Trophoblast cell (in vitro differentiated cells and primary cell): ENCODE measurements at regions not wholly inside any gene's neighbourhood (a gene's known extent, or its start where the extent isn't known, plus 50 kb on each side); places are given as distances from the start of the nearest gene placed in this dataset.
A peak's percentile ranks its signal among the peaks of the same experiment; 100 is the strongest.
"Not testable (repeated sequence)": the region's sequence is repeated elsewhere in the genome, so short reads cannot be mapped to it uniquely, and the experiment has no call there.

Experiments
- DNase-seq, 2 donors: peaks; one replicate each; pipeline ENCODE4 v3.0.0-alpha.2; 2016
- H2AFZ ChIP-seq: 2 replicates; pipeline ENCODE4 v1.6.1; 2013; ENCODE audit warnings: low read length, moderate library complexity, mild to moderate bottlenecking; ENCODE audit not compliant: insufficient read depth, poor library complexity
- H2AK5ac ChIP-seq: 2 replicates; pipeline ENCODE4 v1.6.1; 2013; ENCODE audit warnings: mild to moderate bottlenecking, low read length
- H2BK120ac ChIP-seq: 2 replicates; pipeline ENCODE4 v1.6.1; 2013; ENCODE audit warnings: low read length, mild to moderate bottlenecking, moderate library complexity; ENCODE audit not compliant: insufficient read depth, poor library complexity
- H2BK12ac ChIP-seq: 2 replicates; pipeline ENCODE4 v1.6.1; 2013; ENCODE audit warnings: mild to moderate bottlenecking, low read length, moderate library complexity
- H2BK5ac ChIP-seq: 2 replicates; pipeline ENCODE4 v1.6.1; 2013; ENCODE audit warnings: low read length, low read depth, moderate library complexity, mild to moderate bottlenecking; ENCODE audit not compliant: poor library complexity
- H3K14ac ChIP-seq: 2 replicates; pipeline ENCODE4 v1.6.1; 2013; ENCODE audit warnings: mild to moderate bottlenecking, low read length
- H3K18ac ChIP-seq: 2 replicates; pipeline ENCODE4 v1.6.1; 2013; ENCODE audit warnings: mild to moderate bottlenecking, low read length
- H3K23ac ChIP-seq: 2 replicates; pipeline ENCODE4 v1.6.1; 2013; ENCODE audit warnings: low read length
- H3K27ac ChIP-seq: 2 replicates; pipeline ENCODE4 v1.5.1; 2013; ENCODE audit warnings: low read depth, mild to moderate bottlenecking, inconsistent platforms, low read length, moderate library complexity
- H3K27me3 ChIP-seq: 2 replicates; pipeline ENCODE4 v1.6.1; 2013; ENCODE audit warnings: inconsistent platforms, mild to moderate bottlenecking, low read length, moderate library complexity; ENCODE audit not compliant: insufficient read depth
- H3K36me3 ChIP-seq, 2 experiments: 1 replicate in 1 of 2; 2 replicates in 1 of 2; pipeline ENCODE4 v1.6.1; 2013; ENCODE audit warnings: low read length in 2 of 2, mild to moderate bottlenecking in 2 of 2, moderate library complexity in 1 of 2; ENCODE audit not compliant: insufficient read depth in 2 of 2, control insufficient read depth in 1 of 2
- H3K4ac ChIP-seq: 2 replicates; pipeline ENCODE4 v1.6.1; 2013; ENCODE audit warnings: low read depth, mild to moderate bottlenecking, low read length, moderate library complexity
- H3K4me1 ChIP-seq, 2 experiments: 1 replicate in 1 of 2; 2 replicates in 1 of 2; pipeline ENCODE4 v1.6.1; 2013; ENCODE audit warnings: low read length in 2 of 2, mild to moderate bottlenecking in 2 of 2, moderate library complexity in 1 of 2; ENCODE audit not compliant: insufficient read depth in 2 of 2, control insufficient read depth in 1 of 2
- H3K4me2 ChIP-seq: 2 replicates; pipeline ENCODE4 v1.6.1; 2013; ENCODE audit warnings: inconsistent platforms, mild to moderate bottlenecking, low read length, moderate library complexity
- H3K4me3 ChIP-seq: 2 replicates; pipeline ENCODE4 v1.5.1; 2013; ENCODE audit warnings: mild to moderate bottlenecking, low read depth, low read length, inconsistent platforms
- H3K79me1 ChIP-seq: one replicate; pipeline ENCODE4 v1.6.1; 2013; ENCODE audit warnings: low read length
- H3K79me2 ChIP-seq: 2 replicates; pipeline ENCODE4 v1.6.1; 2013; ENCODE audit warnings: low read length, mild to moderate bottlenecking; ENCODE audit not compliant: control insufficient read depth, insufficient read depth, poor library complexity
- H3K9ac ChIP-seq: 2 replicates; pipeline ENCODE4 v1.6.1; 2013; ENCODE audit warnings: mild to moderate bottlenecking, low read length
- H3K9me3 ChIP-seq: 2 replicates; pipeline ENCODE4 v1.6.1; 2013; ENCODE audit warnings: low read depth, mild to moderate bottlenecking, control low read depth, inconsistent platforms, low read length; ENCODE audit not compliant: insufficient read depth
- H4K12ac ChIP-seq: 2 replicates; pipeline ENCODE4 v1.6.1; 2013; ENCODE audit warnings: low read depth, mild to moderate bottlenecking, low read length, moderate library complexity
- H4K8ac ChIP-seq: 2 replicates; pipeline ENCODE4 v1.6.1; 2013; ENCODE audit warnings: low read depth, mild to moderate bottlenecking, low read length, moderate library complexity
- H4K91ac ChIP-seq: one replicate; pipeline ENCODE4 v1.6.1; 2013; ENCODE audit warnings: low read depth, mild to moderate bottlenecking, low read length, moderate library complexity
- WGBS: extraction: QIAGEN DNeasy Blood & Tissue Kit; methylation state at CpG from one replicate; pipeline ENCODE4 v1.1.7; 2013; ENCODE audit warnings: missing lambda C conversion rate; ENCODE audit not compliant: insufficient read length, insufficient coverage; ENCODE audit errors: extremely low coverage; 5-methylcytosine and 5-hydroxymethylcytosine counted together

DNA sequence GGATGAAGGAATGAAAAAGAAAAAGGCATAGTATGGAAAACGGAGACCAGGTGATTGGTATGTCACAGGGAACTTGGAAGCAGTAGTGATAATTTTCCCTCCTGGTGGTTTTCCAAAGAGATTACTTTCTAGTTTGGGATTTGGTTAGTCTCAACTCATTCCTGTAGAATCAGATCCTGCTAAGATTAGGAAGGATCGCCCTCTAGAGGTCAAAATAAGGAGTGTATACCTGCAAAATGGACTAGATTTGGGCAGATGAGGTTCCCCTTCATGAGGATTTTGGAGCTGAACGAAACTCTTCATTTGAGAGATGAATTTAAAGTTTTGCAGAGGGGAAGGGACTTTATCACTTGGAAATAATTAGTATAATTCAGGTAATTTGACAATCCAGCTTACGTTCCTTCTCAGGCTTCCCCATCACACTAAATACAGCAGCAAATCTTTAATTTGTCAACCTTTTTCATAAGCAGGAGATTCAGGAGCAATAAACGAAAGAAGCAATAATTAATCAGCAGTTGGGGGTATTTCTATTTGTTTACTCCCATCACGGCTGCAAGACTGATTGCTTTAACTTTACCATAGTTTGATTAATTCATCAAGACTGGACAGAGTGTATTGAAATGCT, 65.2 kb downstream of the CCDC195 start:
- Histone ChIP-seq H4K12ac (no peak overlapping the region), H3K9ac (no peak overlapping the region), H4K8ac (no peak overlapping the region), H3K36me3 (no peaks in the 10 kb centered on the region), H2BK120ac (no peak overlapping the region), H3K4me3 (no peak overlapping the region), H2BK5ac (no peak overlapping the region), H3K4me2 (no peak overlapping the region), H3K79me1 (no peaks in the 10 kb centered on the region), H3K27ac (no peak overlapping the region), H3K23ac (no peak overlapping the region), H4K91ac (no peak overlapping the region), H3K27me3 (no peaks in the 10 kb centered on the region), H2AFZ (no peak overlapping the region), H3K9me3 (peaks cover 8% of the 10 kb centered on the region), H3K79me2 (no peaks in the 10 kb centered on the region), H2AK5ac (no peak overlapping the region), H3K4ac (no peak overlapping the region), H2BK12ac (no peak overlapping the region), H3K18ac (no peak overlapping the region), H3K4me1 (no peaks in the 10 kb centered on the region), H3K14ac (no peak overlapping the region)
- DNase-seq, result peak; percentile 13 to 83
- no CpG with 5 or more reads among the region's 6 CpGs for WGBS

- H4K8ac ChIP-seq, H3K27me3 ChIP-seq, H3K4ac ChIP-seq, H2AFZ ChIP-seq, H2AK5ac ChIP-seq, H2BK12ac ChIP-seq, H2BK120ac ChIP-seq, H3K9ac ChIP-seq, DNase-seq, H3K4me2 ChIP-seq, H3K36me3 ChIP-seq, H3K18ac ChIP-seq, H3K23ac ChIP-seq, H3K4me1 ChIP-seq, H3K9me3 ChIP-seq, H4K12ac ChIP-seq, H3K79me2 ChIP-seq, H3K14ac ChIP-seq, H2BK5ac ChIP-seq, H3K27ac ChIP-seq, H4K91ac ChIP-seq, H3K4me3 ChIP-seq, H3K79me1 ChIP-seq: not testable (repeated sequence)
- WGBS, result no CpG with 5 or more reads among the region's 11 CpGs
Measured at GRCh38 chr2:224647684-224648083, 62.5 kb upstream of the CUL3 start.

GRCh38 chr2:224646242-224646846, 61.2 kb upstream of the CUL3 start:
- no peak overlapping the region for H3K4me3 ChIP-seq
- no peaks in the 10 kb centered on the region for H3K4me1 ChIP-seq
- peak in 1 of 2 donors; percentile 38 for DNase-seq
- H2BK5ac ChIP-seq, result no peak overlapping the region
- no peak overlapping the region for H3K14ac ChIP-seq
- no peaks in the 10 kb centered on the region for H3K36me3 ChIP-seq
- no peak overlapping the region for H2AFZ ChIP-seq
- no CpG with 5 or more reads among the region's 9 CpGs for WGBS
- no peaks in the 10 kb centered on the region for H3K9me3 ChIP-seq
- no peak overlapping the region for H2BK12ac ChIP-seq
- no peak overlapping the region for H3K23ac ChIP-seq
- no peak overlapping the region for H4K91ac ChIP-seq
- no peak overlapping the region for H2BK120ac ChIP-seq
- no peaks in the 10 kb centered on the region for H3K79me2 ChIP-seq
- no peaks in the 10 kb centered on the region for H3K27me3 ChIP-seq
- H3K18ac ChIP-seq, result no peak overlapping the region
- no peak overlapping the region for H3K4ac ChIP-seq
- H3K79me1 ChIP-seq, result no peaks in the 10 kb centered on the region
- no peak overlapping the region for H4K8ac ChIP-seq
- no peak overlapping the region for H4K12ac ChIP-seq
- H3K4me2 ChIP-seq, result no peak overlapping the region
- no peak overlapping the region for H3K27ac ChIP-seq
- no peak overlapping the region for H3K9ac ChIP-seq
- H2AK5ac ChIP-seq, result no peak overlapping the region

- Histone ChIP-seq H3K36me3 (no peaks in the 10 kb centered on the region), H2AFZ (no peak overlapping the region), H2BK5ac (no peak overlapping the region), H3K79me1 (no peaks in the 10 kb centered on the region), H3K4me2 (no peak overlapping the region), H3K4me3 (no peak overlapping the region), H3K9me3 (no peaks in the 10 kb centered on the region), H3K4me1 (no peaks in the 10 kb centered on the region), H3K14ac (no peak overlapping the region), H4K91ac (no peak overlapping the region), H4K12ac (no peak overlapping the region), H3K9ac (no peak overlapping the region), H2BK120ac (no peak overlapping the region), H4K8ac (no peak overlapping the region), H3K27me3 (no peaks in the 10 kb centered on the region), H3K4ac (no peak overlapping the region), H3K27ac (no peak overlapping the region), H3K18ac (no peak overlapping the region), H3K79me2 (no peaks in the 10 kb centered on the region), H2BK12ac (no peak overlapping the region), H2AK5ac (no peak overlapping the region), H3K23ac (no peak overlapping the region)
- WGBS, result no CpG with 5 or more reads among the region's 4 CpGs
- peak; percentile 55 to 76 for DNase-seq
Measured at GRCh38 chr2:224645722-224646121, 60.6 kb upstream of the CUL3 start.
